Spleen (tissue), 11 donors: ENCODE measurements at regions not wholly inside any gene's neighbourhood (a gene's known extent, or its start where the extent isn't known, plus 50 kb on each side); places are given as distances from the start of the nearest gene placed in this dataset.

Source experiments
- DNase-seq: peaks from one replicate; pipeline ENCODE4 v3.0.0-alpha.2; 2020
- H3K27ac ChIP-seq, 8 donors: fragments of 200-600 bp; sonication (generic) in 7 of 8; 1 replicate in 4 of 8; 2 replicates in 4 of 8; pipeline versions ENCODE4 v1.5.0 to v1.8.0; 2016 to 2021; ENCODE audit warnings: inconsistent platforms in 4 of 8, mild to moderate bottlenecking in 4 of 8, moderate library complexity in 1 of 8
- H3K27me3 ChIP-seq, 7 donors: fragments of 200-600 bp; sonication (generic) in 6 of 7; replicated peaks in 1 of 7; 1 replicate in 4 of 7; 2 replicates in 3 of 7; pipeline versions ENCODE4 v1.5.0 to v1.8.0; 2016 to 2021; ENCODE audit warnings: inconsistent platforms in 3 of 7, mild to moderate bottlenecking in 1 of 7
- H3K36me3 ChIP-seq, 6 donors: fragments of 200-600 bp; sonication (generic) in 5 of 6; 1 replicate in 4 of 6; 2 replicates in 2 of 6; pipeline versions ENCODE4 v1.5.0 to v1.8.0; 2016 to 2021; ENCODE audit warnings: inconsistent platforms in 2 of 6
- H3K4me1 ChIP-seq, 6 donors: fragments of 200-600 bp; sonication (generic) in 5 of 6; 1 replicate in 3 of 6; 2 replicates in 3 of 6; pipeline versions ENCODE4 v1.5.0 to v1.8.0; 2016 to 2021; ENCODE audit warnings: inconsistent platforms in 3 of 6
- H3K4me3 ChIP-seq, 8 donors: fragments of 200-600 bp; sonication (generic) in 7 of 8; 1 replicate in 4 of 8; 2 replicates in 4 of 8; pipeline versions ENCODE4 v1.5.0 to v1.8.0; 2016 to 2021; ENCODE audit warnings: inconsistent platforms in 4 of 8, mild to moderate bottlenecking in 4 of 8, moderate library complexity in 2 of 8
- H3K9me3 ChIP-seq, 8 donors: fragments of 200-600 bp; sonication (generic) in 7 of 8; 1 replicate in 4 of 8; 2 replicates in 4 of 8; pipeline versions ENCODE4 v1.5.0 to v1.8.0; 2016 to 2021; ENCODE audit warnings: inconsistent platforms in 4 of 8
- POLR2A ChIP-seq, 3 donors: fragments of 450-650 bp; IDR thresholded peaks; one replicate each; pipeline ENCODE4 v1.5.1; 2017; ENCODE audit warnings: antibody characterized with exemption in 3 of 3, mild to moderate bottlenecking in 1 of 3
- POLR2AphosphoS5 ChIP-seq, 3 donors: sonication (generic); formaldehyde crosslinking; IDR thresholded peaks; one replicate each; pipeline ENCODE4 v1.5.1; 2017; ENCODE audit warnings: antibody characterized with exemption in 3 of 3
- WGBS, 5 donors: extraction: QIAGEN DNeasy Blood & Tissue Kit in 3 of 5; methylation state at CpG; one replicate each; pipeline versions ENCODE4 v1.1.5 to v1.1.7; 2013 to 2018; 5-methylcytosine and 5-hydroxymethylcytosine counted together
- intact Hi-C: fragments of 100-400 bp; cut with DNase I; formaldehyde crosslinking; loops from one replicate; pipeline ENCODE4 v1.15.0; 2023; ENCODE audit warnings: low total_unique reads
- TF ChIP-seq, protein P1 (sequence below), 11 experiments: fragments of 200-600 bp in 7 of 11; fragments of 450-650 bp in 4 of 11; sonication (generic) in 4 of 11; IDR thresholded peaks in 8 of 11; conservative IDR thresholded peaks in 3 of 11; 1 replicate in 7 of 11; 2 replicates in 4 of 11; pipeline versions ENCODE4 v1.4.0 to v1.8.0; 2016 to 2021; ENCODE audit warnings: antibody characterized with exemption in 11 of 11, inconsistent platforms in 4 of 11, mild to moderate bottlenecking in 1 of 11
- donor health status: healthy with polysubstance abuse.
- donor health status: DM: no; HTN: no; CAD: no; lungs with moderate emphysema.
- donor health status: DM: no; HTN: no; CAD: no.
- donor health status: Bipolar disorder and iron deficiency.
- donor health status: healthy.
- donor health status: DM: no; HTN: no; CAD: no.
- donor health status: DM: yes; HTN: yes; CAD: no.

GRCh38 chr6:15044948-15045347, 200.9 kb upstream of the JARID2 start:
- Histone ChIP-seq H3K4me1 (peaks cover 0 to 8% (median 0%) of the 10 kb centered on the region in 6 donors), H3K9me3 (no peaks in the 10 kb centered on the region), H3K36me3 (no peaks in the 10 kb centered on the region), H3K4me3 (no peak overlapping the region), H3K27ac (no peak overlapping the region), H3K27me3 (no peaks in the 10 kb centered on the region)
- WGBS, 5 donors: 88 to 97% (median 92%) methylated on average over 2 of the region's 2 CpGs
- intact Hi-C loops: no loop called here
- TF ChIP-seq, protein P1, sequence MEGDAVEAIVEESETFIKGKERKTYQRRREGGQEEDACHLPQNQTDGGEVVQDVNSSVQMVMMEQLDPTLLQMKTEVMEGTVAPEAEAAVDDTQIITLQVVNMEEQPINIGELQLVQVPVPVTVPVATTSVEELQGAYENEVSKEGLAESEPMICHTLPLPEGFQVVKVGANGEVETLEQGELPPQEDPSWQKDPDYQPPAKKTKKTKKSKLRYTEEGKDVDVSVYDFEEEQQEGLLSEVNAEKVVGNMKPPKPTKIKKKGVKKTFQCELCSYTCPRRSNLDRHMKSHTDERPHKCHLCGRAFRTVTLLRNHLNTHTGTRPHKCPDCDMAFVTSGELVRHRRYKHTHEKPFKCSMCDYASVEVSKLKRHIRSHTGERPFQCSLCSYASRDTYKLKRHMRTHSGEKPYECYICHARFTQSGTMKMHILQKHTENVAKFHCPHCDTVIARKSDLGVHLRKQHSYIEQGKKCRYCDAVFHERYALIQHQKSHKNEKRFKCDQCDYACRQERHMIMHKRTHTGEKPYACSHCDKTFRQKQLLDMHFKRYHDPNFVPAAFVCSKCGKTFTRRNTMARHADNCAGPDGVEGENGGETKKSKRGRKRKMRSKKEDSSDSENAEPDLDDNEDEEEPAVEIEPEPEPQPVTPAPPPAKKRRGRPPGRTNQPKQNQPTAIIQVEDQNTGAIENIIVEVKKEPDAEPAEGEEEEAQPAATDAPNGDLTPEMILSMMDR (IDR thresholded peaks at IDR 0.05 in 8 of 11, conservative IDR thresholded peaks at IDR 0.05 in 3 of 11): no peak
- TF ChIP-seq POLR2AphosphoS5 (IDR thresholded peaks at IDR 0.05) (no peak), POLR2A (IDR thresholded peaks at IDR 0.05) (no peak)
- no peak for DNase-seq

GRCh38 chr6:15046751-15047150, 199.1 kb upstream of the JARID2 start:
- H3K27ac ChIP-seq: no peak overlapping the region
- H3K9me3 ChIP-seq: no peaks in the 10 kb centered on the region
- H3K36me3 ChIP-seq: no peaks in the 10 kb centered on the region
- no peak overlapping the region for H3K4me3 ChIP-seq
- intact Hi-C loops: no loop called here
- H3K27me3 ChIP-seq: no peaks in the 10 kb centered on the region
- WGBS, 5 donors: 76 to 90% (median 86%) methylated on average over 4 of the region's 4 CpGs
- DNase-seq: no peak
- H3K4me1 ChIP-seq: peaks cover 0 to 8% (median 0%) of the 10 kb centered on the region in 6 donors
- TF ChIP-seq, protein P1 (IDR thresholded peaks at IDR 0.05 in 8 of 11, conservative IDR thresholded peaks at IDR 0.05 in 3 of 11): no peak
- no peak for TF ChIP-seq POLR2A (IDR thresholded peaks at IDR 0.05)
- TF ChIP-seq POLR2AphosphoS5 (IDR thresholded peaks at IDR 0.05): no peak

DNA sequence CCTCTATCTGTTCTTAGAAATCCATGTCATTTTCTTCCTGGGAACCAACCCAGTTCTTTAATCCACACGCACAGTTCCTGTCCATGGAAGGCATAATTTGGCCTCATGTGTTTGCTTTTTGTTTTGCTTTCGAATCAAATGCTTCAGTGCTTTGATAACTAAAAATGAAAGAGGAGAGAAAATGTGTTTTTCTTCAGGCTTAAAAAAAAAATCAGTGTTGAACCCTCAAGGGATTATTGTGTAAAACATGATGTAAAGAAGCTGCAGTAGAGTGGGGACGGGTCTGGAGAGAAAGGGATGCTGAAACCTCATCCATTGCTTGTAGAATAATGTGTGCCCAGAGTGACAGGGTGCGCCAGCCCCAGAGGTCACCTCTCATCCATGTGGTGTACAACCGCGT, 197.5 kb upstream of the JARID2 start:
- intact Hi-C loops: no loop called here
- no peaks in the 10 kb centered on the region for H3K9me3 ChIP-seq
- peaks cover 0 to 8% (median 0%) of the 10 kb centered on the region in 6 donors for H3K4me1 ChIP-seq
- 77 to 86% (median 80%) methylated on average over 6 of the region's 6 CpGs for WGBS, 5 donors
- no peak overlapping the region for H3K4me3 ChIP-seq
- peak overlapping the region in 1 of 8 donors; percentile 3 for H3K27ac ChIP-seq
- TF ChIP-seq POLR2AphosphoS5 (IDR thresholded peaks at IDR 0.05) (no peak), POLR2A (IDR thresholded peaks at IDR 0.05) (no peak)
- TF ChIP-seq, protein P1 (IDR thresholded peaks at IDR 0.05 in 8 of 11, conservative IDR thresholded peaks at IDR 0.05 in 3 of 11): no peak
- DNase-seq: no peak
- no peaks in the 10 kb centered on the region for H3K27me3 ChIP-seq
- H3K36me3 ChIP-seq: no peaks in the 10 kb centered on the region

- H3K27me3 ChIP-seq: no peaks in the 10 kb centered on the region
- no peaks in the 10 kb centered on the region for H3K36me3 ChIP-seq
- TF ChIP-seq POLR2A (IDR thresholded peaks at IDR 0.05): no peak
- TF ChIP-seq, protein P1 (IDR thresholded peaks at IDR 0.05 in 8 of 11, conservative IDR thresholded peaks at IDR 0.05 in 3 of 11): no peak
- TF ChIP-seq POLR2AphosphoS5 (IDR thresholded peaks at IDR 0.05): no peak
- 76 to 82% (median 79%) methylated on average over 9 of the region's 9 CpGs for WGBS, 5 donors
- no peak for DNase-seq
- no peak overlapping the region for H3K4me3 ChIP-seq
- intact Hi-C loops: no loop called here
- no peak overlapping the region for H3K27ac ChIP-seq
- peaks cover 0 to 13% (median 7%) of the 10 kb centered on the region in 8 donors for H3K9me3 ChIP-seq
- H3K4me1 ChIP-seq: peaks cover 0 to 25% (median 17%) of the 10 kb centered on the region in 6 donors
Observed at GRCh38 chr6:15058200-15059061, 187.4 kb upstream of the JARID2 start.
